Fibroblast of the aortic adventitia (primary cell): ENCODE measurements at regions not wholly inside any gene's neighbourhood (a gene's known extent, or its start where the extent isn't known, plus 50 kb on each side); places are given as distances from the start of the nearest gene placed in this dataset.

ENCODE experiments used
- DNase-seq: peaks from one replicate; pipeline ENCODE4 v3.0.0-alpha.2; 2010; ENCODE audit warnings: low read depth
- H3K4me3 ChIP-seq: 2 replicates; pipeline ENCODE4 v1.5.1; 2011; ENCODE audit warnings: low read depth, mild to moderate bottlenecking, control low read depth, low read length, moderate library complexity
- CTCF ChIP-seq: IDR thresholded peaks from 2 replicates; pipeline ENCODE4 v1.5.1; 2011; ENCODE audit warnings: mild to moderate bottlenecking, low read length, control low read depth, inconsistent platforms; ENCODE audit not compliant: insufficient read depth

- DNase-seq: peak; percentile 42
- no peak overlapping the region for H3K4me3 ChIP-seq
- no peak for TF ChIP-seq CTCF
Measured at GRCh38 chr13:73598020-73598712, 536.0 kb downstream of the KLF12 start.

DNA sequence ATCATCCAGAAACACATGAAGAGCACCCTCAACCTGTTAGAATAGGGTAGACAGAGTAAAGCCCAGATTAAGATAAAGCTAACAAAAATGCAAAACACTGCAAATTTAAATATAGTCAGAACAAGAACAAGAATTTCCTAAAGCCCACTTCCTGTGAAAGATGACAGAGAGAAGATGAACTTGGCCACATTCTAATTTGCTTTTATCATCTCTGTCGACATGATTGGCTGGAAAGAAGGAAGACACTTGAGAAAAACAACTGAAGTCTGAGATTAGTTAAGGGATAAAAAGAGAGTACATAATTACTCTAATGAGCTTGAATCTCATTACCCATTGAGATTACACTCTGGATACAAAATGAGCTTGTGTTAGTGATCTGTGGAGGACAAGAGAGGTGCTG, 537.6 kb downstream of the KLF5 start:
- no peak for TF ChIP-seq CTCF
- H3K4me3 ChIP-seq: no peak overlapping the region
- no peak for DNase-seq

GRCh38 chr13:73593199-73593765, 534.5 kb downstream of the KLF5 start:
- DNase-seq: no peak
- no peak for TF ChIP-seq CTCF
- H3K4me3 ChIP-seq: no peak overlapping the region

GRCh38 chr13:73591861-73592260, 533.1 kb downstream of the KLF5 start:
- no peak overlapping the region for H3K4me3 ChIP-seq
- TF ChIP-seq CTCF: no peak
- no peak for DNase-seq

GRCh38 chr13:73590795-73591194, 532.0 kb downstream of the KLF5 start:
- H3K4me3 ChIP-seq: no peak overlapping the region
- no peak for TF ChIP-seq CTCF
- no peak for DNase-seq

DNA sequence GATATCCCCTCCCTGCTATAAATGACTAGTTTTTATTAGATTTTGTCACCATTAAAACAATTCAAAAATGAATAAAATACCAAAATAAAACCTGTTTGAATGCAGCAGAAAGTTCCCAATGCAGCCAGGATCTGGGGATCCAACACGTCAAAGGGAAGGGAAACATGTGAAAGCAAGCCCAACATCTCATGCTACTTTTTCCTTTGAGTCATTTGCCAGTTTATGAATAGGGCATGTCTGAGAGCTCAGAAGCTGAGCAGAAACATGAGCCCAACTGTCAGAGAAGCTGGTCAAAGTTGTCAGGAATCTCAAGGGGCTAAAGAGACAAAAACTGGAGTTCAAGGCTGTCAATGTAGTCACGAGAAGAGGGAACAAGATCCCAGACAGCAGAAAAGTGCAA, 526.4 kb downstream of the KLF5 start:
- TF ChIP-seq CTCF: no peak
- no peak overlapping the region for H3K4me3 ChIP-seq
- DNase-seq: no peak

GRCh38 chr13:73583331-73583730, 524.5 kb downstream of the KLF5 start:
- no peak for DNase-seq
- no peak overlapping the region for H3K4me3 ChIP-seq
- no peak for TF ChIP-seq CTCF
